Right lobe of liver (tissue), 4 donors: ENCODE measurements at regions not wholly inside any gene's neighbourhood (a gene's known extent, or its start where the extent isn't known, plus 50 kb on each side); places are given as distances from the start of the nearest gene placed in this dataset.

Experiments
- POLR2A ChIP-seq: fragments of 450-650 bp; IDR thresholded peaks from one replicate; pipeline ENCODE4 v1.6.1; 2017; ENCODE audit warnings: antibody characterized with exemption, mild to moderate bottlenecking
- TF ChIP-seq, protein P1 (sequence below), 4 donors: fragments of 200-600 bp in 3 of 4; fragments of 450-650 bp in 1 of 4; IDR thresholded peaks; one replicate each; pipeline versions ENCODE4 v1.5.1 to v1.8.0; 2016 to 2022; ENCODE audit warnings: antibody characterized with exemption in 4 of 4, mild to moderate bottlenecking in 2 of 4
- donor health status: DM: no; HTN: no; CAD: no.
- donor health status: DM: no; HTN: no; CAD: no.
- donor health status: DM: no; HTN: yes; CAD: no.

DNA sequence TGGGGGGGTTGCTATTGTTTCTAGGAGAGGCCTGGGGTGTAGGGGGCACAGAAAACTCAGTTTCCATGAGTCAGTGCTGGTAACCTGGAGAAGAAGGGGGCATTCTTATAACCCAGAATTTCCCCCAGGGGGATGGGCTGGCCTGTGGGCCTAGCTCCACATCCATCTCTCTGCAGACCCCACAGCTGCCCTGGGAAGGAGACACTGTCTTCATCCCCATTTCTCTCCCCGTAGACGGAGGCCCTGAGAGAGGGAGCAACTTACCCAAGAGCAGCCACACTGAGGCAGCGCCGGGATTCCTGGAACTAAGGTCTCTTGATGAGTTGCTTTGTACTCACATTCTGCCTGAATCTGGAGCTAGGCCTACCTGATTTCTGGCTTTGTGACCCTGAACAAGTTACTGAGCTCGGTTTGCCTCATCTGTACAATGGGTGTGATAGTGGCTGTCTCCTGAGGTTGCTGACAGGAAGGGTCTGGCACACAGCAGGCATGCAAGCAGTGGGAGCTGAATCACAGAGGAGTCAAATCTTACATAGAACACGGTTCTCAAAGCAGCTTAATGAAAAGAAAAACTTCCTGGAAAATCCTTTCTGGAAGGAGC is 55.0 kb upstream of the LCTL start:
- TF ChIP-seq, protein P1, sequence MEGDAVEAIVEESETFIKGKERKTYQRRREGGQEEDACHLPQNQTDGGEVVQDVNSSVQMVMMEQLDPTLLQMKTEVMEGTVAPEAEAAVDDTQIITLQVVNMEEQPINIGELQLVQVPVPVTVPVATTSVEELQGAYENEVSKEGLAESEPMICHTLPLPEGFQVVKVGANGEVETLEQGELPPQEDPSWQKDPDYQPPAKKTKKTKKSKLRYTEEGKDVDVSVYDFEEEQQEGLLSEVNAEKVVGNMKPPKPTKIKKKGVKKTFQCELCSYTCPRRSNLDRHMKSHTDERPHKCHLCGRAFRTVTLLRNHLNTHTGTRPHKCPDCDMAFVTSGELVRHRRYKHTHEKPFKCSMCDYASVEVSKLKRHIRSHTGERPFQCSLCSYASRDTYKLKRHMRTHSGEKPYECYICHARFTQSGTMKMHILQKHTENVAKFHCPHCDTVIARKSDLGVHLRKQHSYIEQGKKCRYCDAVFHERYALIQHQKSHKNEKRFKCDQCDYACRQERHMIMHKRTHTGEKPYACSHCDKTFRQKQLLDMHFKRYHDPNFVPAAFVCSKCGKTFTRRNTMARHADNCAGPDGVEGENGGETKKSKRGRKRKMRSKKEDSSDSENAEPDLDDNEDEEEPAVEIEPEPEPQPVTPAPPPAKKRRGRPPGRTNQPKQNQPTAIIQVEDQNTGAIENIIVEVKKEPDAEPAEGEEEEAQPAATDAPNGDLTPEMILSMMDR (IDR thresholded peaks at IDR 0.05), result no peak
- TF ChIP-seq POLR2A, result no peak
